GM19240 (cell line): ENCODE measurements at regions not wholly inside any gene's neighbourhood (a gene's known extent, or its start where the extent isn't known, plus 50 kb on each side); places are given as distances from the start of the nearest gene placed in this dataset.

Source experiments
- DNase-seq: peaks from one replicate; pipeline ENCODE4 v3.0.0; 2011; ENCODE audit warnings: low spot score; ENCODE audit not compliant: insufficient read length

GRCh38 chr1:5348732-5349465 is 643.3 kb downstream of the NPHP4 start:
- no peak for DNase-seq

- no peak for DNase-seq
Observed at GRCh38 chr1:5347726-5348125, 644.5 kb downstream of the NPHP4 start.

- no peak for DNase-seq
Observed at GRCh38 chr1:5345556-5345955, 646.7 kb downstream of the NPHP4 start.

GRCh38 chr1:5343256-5344020 is 648.8 kb downstream of the NPHP4 start:
- no peak for DNase-seq

- DNase-seq: no peak
Observed at GRCh38 chr1:5342830-5343229, 649.4 kb downstream of the NPHP4 start.

- no peak for DNase-seq
Observed at GRCh38 chr1:5342172-5342571, 650.1 kb downstream of the NPHP4 start.

GRCh38 chr1:5341471-5341870 is 650.8 kb downstream of the NPHP4 start:
- DNase-seq: no peak

- no peak for DNase-seq
Observed at GRCh38 chr1:5340560-5341130, 651.6 kb downstream of the NPHP4 start.

GRCh38 chr1:5338466-5338865 is 653.8 kb downstream of the NPHP4 start:
- DNase-seq: no peak

- no peak for DNase-seq
Observed at GRCh38 chr1:5333291-5333690, 658.9 kb downstream of the NPHP4 start.

GRCh38 chr1:5331101-5331500 is 661.1 kb downstream of the NPHP4 start:
- DNase-seq: no peak

- DNase-seq: no peak
Observed at GRCh38 chr1:5329068-5329739, 663.0 kb downstream of the NPHP4 start.

- no peak for DNase-seq
Observed at GRCh38 chr1:5324883-5325282, 667.3 kb downstream of the NPHP4 start.

GRCh38 chr1:5318143-5318816 is 663.9 kb downstream of the AJAP1 start:
- no peak for DNase-seq

GRCh38 chr1:5317391-5317790 is 663.0 kb downstream of the AJAP1 start:
- DNase-seq: no peak

- DNase-seq: no peak
Observed at GRCh38 chr1:5312862-5313261, 658.5 kb downstream of the AJAP1 start.

GRCh38 chr1:5312293-5312674 is 657.9 kb downstream of the AJAP1 start:
- DNase-seq: no peak

- DNase-seq: no peak
Observed at GRCh38 chr1:5311634-5312292, 657.4 kb downstream of the AJAP1 start.

- DNase-seq: no peak
Observed at GRCh38 chr1:5311147-5311546, 656.7 kb downstream of the AJAP1 start.

GRCh38 chr1:5308249-5308648 is 653.8 kb downstream of the AJAP1 start:
- no peak for DNase-seq

- DNase-seq: no peak
Observed at GRCh38 chr1:5304702-5305101, 650.3 kb downstream of the AJAP1 start.
